ENCODE measurements at regions not wholly inside any gene's neighbourhood (a gene's known extent, or its start where the extent isn't known, plus 50 kb on each side); places are given as distances from the start of the nearest gene placed in this dataset.

GRCh38 chr14:54094765-54095164 is 138.1 kb upstream of the BMP4 start:
- no peak for DNase-seq

- DNase-seq, result no peak
These were observed 141.9 kb upstream of the BMP4 start for GRCh38 chr14:54098536-54098935.

GRCh38 chr14:54102051-54102456 is 145.4 kb upstream of the BMP4 start:
- DNase-seq, result no peak

GRCh38 chr14:54102530-54102929 is 145.9 kb upstream of the BMP4 start:
- no peak for DNase-seq

GRCh38 chr14:54104601-54105145 is 148.0 kb upstream of the BMP4 start:
- no peak for DNase-seq

GRCh38 chr14:54105406-54105805 is 148.8 kb upstream of the BMP4 start:
- no peak for DNase-seq

GRCh38 chr14:54105898-54106297 is 149.3 kb upstream of the BMP4 start:
- DNase-seq, result no peak

GRCh38 chr14:54106661-54107377 is 150.2 kb upstream of the BMP4 start:
- DNase-seq, result no peak

- no peak for DNase-seq
These were observed 152.2 kb upstream of the BMP4 start for GRCh38 chr14:54108481-54109471.

GRCh38 chr14:54109521-54110120 is 153.0 kb upstream of the BMP4 start:
- DNase-seq, result no peak

GRCh38 chr14:54114941-54115340 is 158.3 kb upstream of the BMP4 start:
- DNase-seq, result no peak

GRCh38 chr14:54116198-54116885 is 159.7 kb upstream of the BMP4 start:
- DNase-seq, result peak; percentile 51

GRCh38 chr14:54116972-54117371 is 160.3 kb upstream of the BMP4 start:
- no peak for DNase-seq

- DNase-seq, result no peak
These were observed 160.8 kb upstream of the BMP4 start for GRCh38 chr14:54117396-54117795.

GRCh38 chr14:54117924-54118323 is 161.3 kb upstream of the BMP4 start:
- no peak for DNase-seq

GRCh38 chr14:54120260-54120659 is 163.6 kb upstream of the BMP4 start:
- DNase-seq, result no peak

- DNase-seq, result no peak
These were observed 164.9 kb upstream of the BMP4 start for GRCh38 chr14:54121466-54122027.

GRCh38 chr14:54123841-54124240 is 167.2 kb upstream of the BMP4 start:
- DNase-seq, result no peak

GRCh38 chr14:54125109-54125508 is 168.5 kb upstream of the BMP4 start:
- DNase-seq, result no peak

- DNase-seq, result no peak
These were observed 170.3 kb upstream of the BMP4 start for GRCh38 chr14:54126947-54127346.

GRCh38 chr14:54127526-54127925 is 170.9 kb upstream of the BMP4 start:
- DNase-seq, result no peak
